ENCODE measurements at regions not wholly inside any gene's neighbourhood (a gene's known extent, or its start where the extent isn't known, plus 50 kb on each side); places are given as distances from the start of the nearest gene placed in this dataset.

GRCh38 chr15:62517541-62517940 is 352.5 kb upstream of the C2CD4B start:
- TF ChIP-seq, protein P1, sequence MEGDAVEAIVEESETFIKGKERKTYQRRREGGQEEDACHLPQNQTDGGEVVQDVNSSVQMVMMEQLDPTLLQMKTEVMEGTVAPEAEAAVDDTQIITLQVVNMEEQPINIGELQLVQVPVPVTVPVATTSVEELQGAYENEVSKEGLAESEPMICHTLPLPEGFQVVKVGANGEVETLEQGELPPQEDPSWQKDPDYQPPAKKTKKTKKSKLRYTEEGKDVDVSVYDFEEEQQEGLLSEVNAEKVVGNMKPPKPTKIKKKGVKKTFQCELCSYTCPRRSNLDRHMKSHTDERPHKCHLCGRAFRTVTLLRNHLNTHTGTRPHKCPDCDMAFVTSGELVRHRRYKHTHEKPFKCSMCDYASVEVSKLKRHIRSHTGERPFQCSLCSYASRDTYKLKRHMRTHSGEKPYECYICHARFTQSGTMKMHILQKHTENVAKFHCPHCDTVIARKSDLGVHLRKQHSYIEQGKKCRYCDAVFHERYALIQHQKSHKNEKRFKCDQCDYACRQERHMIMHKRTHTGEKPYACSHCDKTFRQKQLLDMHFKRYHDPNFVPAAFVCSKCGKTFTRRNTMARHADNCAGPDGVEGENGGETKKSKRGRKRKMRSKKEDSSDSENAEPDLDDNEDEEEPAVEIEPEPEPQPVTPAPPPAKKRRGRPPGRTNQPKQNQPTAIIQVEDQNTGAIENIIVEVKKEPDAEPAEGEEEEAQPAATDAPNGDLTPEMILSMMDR (IDR thresholded peaks at IDR 0.05; ENCODE audit: low read length) = no peak
- TF ChIP-seq EZH2 (optimal IDR thresholded peaks at IDR 0.05; ENCODE audit: low read depth, low read length) = no peak

Measured in MM.1S (cell line).